HUES6 (cell line): ENCODE measurements at regions not wholly inside any gene's neighbourhood (a gene's known extent, or its start where the extent isn't known, plus 50 kb on each side); places are given as distances from the start of the nearest gene placed in this dataset.

Source experiments
- H3K27ac ChIP-seq: 2 replicates; pipeline ENCODE4 v1.7.0; 2013; ENCODE audit warnings: low read depth, mild to moderate bottlenecking, low read length, inconsistent platforms
- H3K27me3 ChIP-seq: 2 replicates; pipeline ENCODE4 v1.6.1; 2013; ENCODE audit warnings: low read length; ENCODE audit not compliant: control insufficient read depth, insufficient read depth
- H3K36me3 ChIP-seq: 2 replicates; pipeline ENCODE4 v1.6.1; 2013; ENCODE audit warnings: low read length; ENCODE audit not compliant: control insufficient read depth, insufficient read depth
- H3K4me1 ChIP-seq: 2 replicates; pipeline ENCODE4 v1.6.1; 2013; ENCODE audit warnings: low read length; ENCODE audit not compliant: control insufficient read depth, insufficient read depth
- H3K4me3 ChIP-seq: 2 replicates; pipeline ENCODE4 v1.5.1; 2013; ENCODE audit warnings: low read depth, low read length
- H3K9ac ChIP-seq: one replicate; pipeline ENCODE4 v1.6.1; 2013; ENCODE audit warnings: mild to moderate bottlenecking, low read length
- H3K9me3 ChIP-seq: 2 replicates; pipeline ENCODE4 v1.6.1; 2013; ENCODE audit warnings: low read depth, low read length; ENCODE audit not compliant: control insufficient read depth, insufficient read depth

DNA sequence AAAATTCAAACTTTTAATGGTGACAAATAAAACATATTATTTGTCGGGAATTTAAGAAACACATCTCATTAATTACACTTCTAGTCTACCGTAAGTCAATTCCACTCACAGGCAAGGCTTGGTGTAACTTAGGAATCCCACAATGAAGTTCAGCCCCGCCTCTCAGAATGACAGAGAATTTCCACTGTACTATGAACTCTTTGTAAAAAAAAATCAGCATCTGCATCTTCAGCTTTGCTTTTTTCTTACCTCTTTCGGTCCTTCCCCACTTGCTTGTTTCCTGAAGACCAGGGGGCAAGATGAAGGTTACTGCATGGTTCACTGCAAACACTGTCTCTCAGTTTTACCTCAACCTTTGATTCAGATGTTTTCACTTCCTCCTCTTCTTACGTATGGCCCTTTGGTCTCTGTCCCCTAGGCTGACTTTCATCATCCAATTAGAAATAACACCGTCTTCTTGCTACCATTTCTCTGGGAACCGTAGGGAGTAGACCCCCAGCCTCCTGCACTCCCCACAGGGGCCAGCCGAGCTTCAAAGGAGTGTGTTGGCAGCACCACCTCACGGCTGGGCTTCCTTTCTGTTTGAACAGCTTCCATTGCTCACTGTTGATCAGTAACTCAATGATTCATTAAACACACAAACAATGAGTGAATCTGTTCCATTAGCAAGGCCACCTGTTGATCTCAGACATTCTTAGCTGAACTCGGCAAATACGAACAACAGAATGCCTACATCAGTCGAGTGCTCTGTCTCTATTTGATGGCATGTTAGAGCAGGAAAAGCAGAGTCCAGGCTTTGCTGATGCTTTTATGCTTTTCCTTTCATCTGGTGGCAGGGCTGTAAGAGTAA is 343.0 kb downstream of the BMP4 start:
- H3K4me3 ChIP-seq = no peak overlapping the region; the same call in 1 of the 2 replicates
- H3K9me3 ChIP-seq = peaks cover 4% of the 10 kb centered on the region; the same call in 1 of the 2 replicates
- H3K36me3 ChIP-seq = no peaks in the 10 kb centered on the region
- no peak overlapping the region for H3K27ac ChIP-seq
- peaks cover 7% of the 10 kb centered on the region; the same call in 1 of the 2 replicates for H3K4me1 ChIP-seq
- no peaks in the 10 kb centered on the region for H3K27me3 ChIP-seq
- H3K9ac ChIP-seq = no peak overlapping the region

- no peak overlapping the region for H3K27ac ChIP-seq
- H3K4me1 ChIP-seq = peaks cover 7% of the 10 kb centered on the region; the same call in 1 of the 2 replicates
- no peaks in the 10 kb centered on the region for H3K27me3 ChIP-seq
- peaks cover 4% of the 10 kb centered on the region; the same call in 1 of the 2 replicates for H3K9me3 ChIP-seq
- H3K36me3 ChIP-seq = no peaks in the 10 kb centered on the region
- H3K4me3 ChIP-seq = no peak overlapping the region
- no peak overlapping the region for H3K9ac ChIP-seq
These were observed 345.7 kb downstream of the BMP4 start for GRCh38 chr14:53610947-53611346.

DNA sequence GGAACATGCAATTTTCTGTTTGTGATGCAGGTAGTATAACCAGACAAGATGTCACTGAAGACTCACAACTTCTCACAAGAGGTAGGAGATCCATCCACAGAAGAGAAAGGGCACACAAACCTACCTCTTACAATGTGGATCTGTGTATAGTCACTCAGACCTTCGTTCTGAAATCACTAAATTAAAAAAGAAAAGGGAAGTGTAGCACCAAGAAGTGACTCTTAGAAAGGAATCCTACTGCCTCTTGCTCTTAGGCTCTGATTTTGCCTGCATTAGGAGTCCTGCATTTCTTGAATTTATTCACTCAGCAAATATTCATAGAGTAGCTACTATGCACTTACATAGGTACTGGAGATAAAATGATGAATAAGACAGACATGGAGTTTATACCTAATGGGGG is 347.6 kb downstream of the BMP4 start:
- H3K36me3 ChIP-seq = no peaks in the 10 kb centered on the region
- H3K9ac ChIP-seq = no peak overlapping the region
- H3K27me3 ChIP-seq = no peaks in the 10 kb centered on the region
- H3K27ac ChIP-seq = no peak overlapping the region
- H3K4me1 ChIP-seq = peaks cover 5% of the 10 kb centered on the region; the same call in 1 of the 2 replicates
- H3K4me3 ChIP-seq = no peak overlapping the region
- peaks cover 4% of the 10 kb centered on the region; the same call in 1 of the 2 replicates for H3K9me3 ChIP-seq

- no peaks in the 10 kb centered on the region for H3K4me1 ChIP-seq
- peaks cover 4% of the 10 kb centered on the region; the same call in 1 of the 2 replicates for H3K9me3 ChIP-seq
- H3K36me3 ChIP-seq = no peaks in the 10 kb centered on the region
- no peak overlapping the region for H3K27ac ChIP-seq
- H3K9ac ChIP-seq = no peak overlapping the region
- no peak overlapping the region for H3K4me3 ChIP-seq
- H3K27me3 ChIP-seq = no peaks in the 10 kb centered on the region
These were observed 348.3 kb downstream of the BMP4 start for GRCh38 chr14:53608369-53608768.

GRCh38 chr14:53606203-53606602 is 350.4 kb downstream of the BMP4 start:
- H3K36me3 ChIP-seq = no peaks in the 10 kb centered on the region
- H3K27ac ChIP-seq = no peak overlapping the region
- no peaks in the 10 kb centered on the region for H3K27me3 ChIP-seq
- no peaks in the 10 kb centered on the region for H3K9me3 ChIP-seq
- no peak overlapping the region for H3K9ac ChIP-seq
- H3K4me1 ChIP-seq = peaks cover 5% of the 10 kb centered on the region; the same call in 1 of the 2 replicates
- no peak overlapping the region for H3K4me3 ChIP-seq

GRCh38 chr14:53605562-53605961 is 351.1 kb downstream of the BMP4 start:
- H3K36me3 ChIP-seq = no peaks in the 10 kb centered on the region
- H3K27me3 ChIP-seq = no peaks in the 10 kb centered on the region
- no peaks in the 10 kb centered on the region for H3K9me3 ChIP-seq
- H3K27ac ChIP-seq = no peak overlapping the region
- peaks cover 5% of the 10 kb centered on the region; the same call in 1 of the 2 replicates for H3K4me1 ChIP-seq
- no peak overlapping the region for H3K9ac ChIP-seq
- no peak overlapping the region for H3K4me3 ChIP-seq

DNA sequence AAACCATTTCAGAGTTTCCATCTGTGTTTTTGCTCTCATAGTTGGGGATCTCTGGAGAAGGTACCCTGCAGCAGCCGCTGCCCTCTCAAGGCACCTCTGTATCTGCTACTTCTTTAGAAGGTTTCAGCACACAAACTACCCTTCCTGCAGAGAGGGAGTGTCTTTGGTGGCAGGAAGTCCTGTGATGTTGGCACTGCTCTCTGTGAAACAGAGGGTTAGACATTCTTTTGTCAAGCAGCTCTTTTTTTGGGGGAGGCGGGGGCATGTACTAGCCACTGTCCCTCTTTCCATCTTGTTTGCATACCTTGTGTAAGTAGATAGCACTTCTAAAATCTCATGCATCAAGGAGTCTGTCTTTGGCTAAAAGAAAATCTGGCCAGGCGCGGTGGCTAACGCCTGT is 352.6 kb downstream of the BMP4 start:
- no peaks in the 10 kb centered on the region for H3K9me3 ChIP-seq
- no peaks in the 10 kb centered on the region for H3K36me3 ChIP-seq
- no peaks in the 10 kb centered on the region for H3K27me3 ChIP-seq
- H3K27ac ChIP-seq = no peak overlapping the region
- H3K9ac ChIP-seq = no peak overlapping the region
- peaks cover 17% of the 10 kb centered on the region for H3K4me1 ChIP-seq
- H3K4me3 ChIP-seq = no peak overlapping the region

- no peak overlapping the region for H3K9ac ChIP-seq
- H3K4me1 ChIP-seq = peaks cover 20% of the 10 kb centered on the region
- H3K27me3 ChIP-seq = no peaks in the 10 kb centered on the region
- no peak overlapping the region for H3K4me3 ChIP-seq
- no peaks in the 10 kb centered on the region for H3K9me3 ChIP-seq
- no peaks in the 10 kb centered on the region for H3K36me3 ChIP-seq
- H3K27ac ChIP-seq = no peak overlapping the region
These were observed 355.2 kb downstream of the BMP4 start for GRCh38 chr14:53601409-53601808.

- Histone ChIP-seq H3K27me3 (no peaks in the 10 kb centered on the region), H3K9me3 (peaks cover 5% of the 10 kb centered on the region; the same call in 1 of the 2 replicates), H3K4me1 (peaks cover 20% of the 10 kb centered on the region), H3K9ac (no peak overlapping the region), H3K27ac (peak overlapping the region; percentile 54; the same call in 1 of the 2 replicates), H3K4me3 (no peak overlapping the region), H3K36me3 (no peaks in the 10 kb centered on the region)
These were observed 357.2 kb downstream of the BMP4 start for GRCh38 chr14:53599221-53599945.

- H3K27me3 ChIP-seq = no peaks in the 10 kb centered on the region
- H3K36me3 ChIP-seq = no peaks in the 10 kb centered on the region
- no peak overlapping the region for H3K4me3 ChIP-seq
- no peak overlapping the region for H3K27ac ChIP-seq
- no peak overlapping the region for H3K9ac ChIP-seq
- H3K4me1 ChIP-seq = peaks cover 20% of the 10 kb centered on the region
- peaks cover 5% of the 10 kb centered on the region; the same call in 1 of the 2 replicates for H3K9me3 ChIP-seq
These were observed 359.6 kb downstream of the BMP4 start for GRCh38 chr14:53596853-53597525.
